GM19467 (cell line): ENCODE measurements at regions not wholly inside any gene's neighbourhood (a gene's known extent, or its start where the extent isn't known, plus 50 kb on each side); places are given as distances from the start of the nearest gene placed in this dataset.
"Not testable (repeated sequence)": the region's sequence is repeated elsewhere in the genome, so short reads cannot be mapped to it uniquely, and the experiment has no call there.

ENCODE experiments used
- ATAC-seq: cut with Tn5 transposase; IDR thresholded peaks from one replicate; pipeline ENCODE4 v1.9.1; 2021; ENCODE audit warnings: mild to moderate bottlenecking, moderate library complexity; ENCODE audit not compliant: unreplicated experiment

GRCh38 chr16:29248306-29248939 lies 158.1 kb downstream of the NPIPB11 start:
- ATAC-seq: not testable (repeated sequence)

GRCh38 chr16:29246091-29246490 lies 160.4 kb downstream of the NPIPB11 start:
- not testable (repeated sequence) for ATAC-seq

- no peak for ATAC-seq
Observed at GRCh38 chr16:29237971-29238370, 168.5 kb downstream of the NPIPB11 start.

GRCh38 chr16:29237495-29237894 lies 169.0 kb downstream of the NPIPB11 start:
- not testable (repeated sequence) for ATAC-seq

GRCh38 chr16:29237023-29237422 lies 169.5 kb downstream of the NPIPB11 start:
- ATAC-seq: not testable (repeated sequence)

GRCh38 chr16:29235836-29236370 lies 170.6 kb downstream of the NPIPB11 start:
- ATAC-seq: not testable (repeated sequence)

GRCh38 chr16:29234536-29235275 lies 171.8 kb downstream of the NPIPB11 start:
- not testable (repeated sequence) for ATAC-seq

- ATAC-seq: not testable (repeated sequence)
Observed at GRCh38 chr16:29233705-29234404, 172.7 kb downstream of the NPIPB11 start.

- ATAC-seq: no peak
Observed at GRCh38 chr16:29232811-29233704, 173.5 kb downstream of the NPIPB11 start.

- not testable (repeated sequence) for ATAC-seq
Observed at GRCh38 chr16:29232160-29232705, 174.3 kb downstream of the NPIPB11 start.

GRCh38 chr16:29231244-29231643 lies 175.3 kb downstream of the NPIPB11 start:
- ATAC-seq: no peak

- ATAC-seq: no peak
Observed at GRCh38 chr16:29230671-29231096, 175.8 kb downstream of the NPIPB11 start.

GRCh38 chr16:29230006-29230668 lies 176.4 kb downstream of the NPIPB11 start:
- ATAC-seq: not testable (repeated sequence)

GRCh38 chr16:29229616-29230005 lies 176.9 kb downstream of the NPIPB11 start:
- ATAC-seq: not testable (repeated sequence)

- not testable (repeated sequence) for ATAC-seq
Observed at GRCh38 chr16:29228664-29229611, 177.6 kb downstream of the NPIPB11 start.

- ATAC-seq: not testable (repeated sequence)
Observed at GRCh38 chr16:29227751-29228663, 178.5 kb downstream of the NPIPB11 start.

GRCh38 chr16:29226782-29227181 lies 179.7 kb downstream of the NPIPB11 start:
- no peak for ATAC-seq
